ENCODE measurements at regions not wholly inside any gene's neighbourhood (a gene's known extent, or its start where the extent isn't known, plus 50 kb on each side); places are given as distances from the start of the nearest gene placed in this dataset.

DNA sequence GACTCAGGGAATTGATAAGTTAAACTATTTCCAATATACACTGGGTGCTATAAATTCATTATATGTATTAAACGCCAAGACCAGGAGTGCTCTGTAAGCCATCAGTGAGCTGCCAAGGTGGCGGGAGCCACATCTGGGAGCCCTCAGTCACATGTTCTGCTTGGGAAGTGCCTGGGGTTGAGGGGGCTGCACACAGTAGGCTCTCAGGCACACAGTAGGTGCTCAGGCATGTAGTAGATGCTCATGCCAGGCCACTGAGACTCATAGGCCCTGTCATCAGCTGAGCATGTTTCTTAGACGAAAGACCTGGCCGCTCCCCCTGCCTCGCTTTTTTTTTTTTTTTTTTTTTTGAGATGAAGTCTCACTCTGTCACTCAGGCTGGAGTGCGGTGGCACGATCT lies 83.3 kb upstream of the BHLHE23 start:
- H3K36me3 Mint-ChIP-seq = no peaks in the 10 kb centered on the region
- H3K4me1 Mint-ChIP-seq = no peaks in the 10 kb centered on the region
- H3K27ac Mint-ChIP-seq = no peak overlapping the region
- peaks cover 15% of the 10 kb centered on the region for H3K27me3 Mint-ChIP-seq
- no peak for DNase-seq
- H3K4me3 Mint-ChIP-seq = no peak overlapping the region
- H3K9me3 Mint-ChIP-seq = no peaks in the 10 kb centered on the region

- Mint-ChIP-seq H3K9me3 (no peaks in the 10 kb centered on the region), H3K27me3 (peaks cover 11% of the 10 kb centered on the region), H3K4me1 (no peaks in the 10 kb centered on the region), H3K27ac (no peak overlapping the region), H3K36me3 (no peaks in the 10 kb centered on the region), H3K4me3 (no peak overlapping the region)
- DNase-seq = no peak
Measured at GRCh38 chr20:63089051-63089907, 82.5 kb upstream of the BHLHE23 start.

DNA sequence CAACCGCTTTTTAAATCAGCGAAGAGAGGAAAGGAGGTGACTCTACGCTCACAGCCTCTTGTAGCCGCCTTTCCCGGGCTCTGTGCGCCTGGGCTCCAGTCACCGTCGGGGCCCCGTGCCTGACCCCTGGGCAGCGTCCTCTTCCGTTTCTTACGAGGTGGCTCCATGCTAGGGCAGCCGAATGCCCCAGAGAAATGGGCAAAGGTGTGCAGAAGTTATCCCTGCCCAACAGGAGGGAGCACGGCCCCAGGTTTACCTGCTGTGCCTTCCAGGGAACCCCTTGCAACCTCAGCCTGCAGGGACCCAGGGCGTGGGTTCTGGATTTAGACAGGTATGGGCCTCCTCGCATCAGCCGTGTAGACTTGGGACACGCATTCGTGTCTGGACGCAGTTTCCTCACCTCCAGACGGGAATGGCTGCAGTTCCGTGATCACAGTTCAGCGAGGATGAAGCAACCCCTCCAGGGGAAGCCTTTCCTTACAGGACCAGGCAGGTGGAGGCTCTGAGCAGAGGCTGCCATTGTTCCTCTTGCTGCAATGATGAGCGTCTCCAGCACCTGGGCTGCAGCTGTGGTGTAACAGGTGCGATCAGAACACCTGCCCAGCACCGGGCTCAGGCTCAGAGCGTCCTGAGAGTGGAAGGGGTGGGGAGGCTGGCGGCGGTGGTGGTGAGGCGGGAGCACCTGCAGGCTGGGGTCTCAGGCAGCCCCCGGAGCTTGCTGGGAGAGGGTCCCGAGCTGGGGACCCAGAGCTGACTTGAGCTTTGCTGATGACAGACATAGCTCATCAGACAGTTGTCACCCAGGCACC lies 81.3 kb upstream of the BHLHE23 start:
- no peaks in the 10 kb centered on the region for H3K9me3 Mint-ChIP-seq
- DNase-seq = no peak
- no peak overlapping the region for H3K27ac Mint-ChIP-seq
- peaks cover 11% of the 10 kb centered on the region for H3K27me3 Mint-ChIP-seq
- H3K4me1 Mint-ChIP-seq = no peaks in the 10 kb centered on the region
- H3K4me3 Mint-ChIP-seq = no peak overlapping the region
- no peaks in the 10 kb centered on the region for H3K36me3 Mint-ChIP-seq

- H3K4me3 Mint-ChIP-seq = no peak overlapping the region
- H3K4me1 Mint-ChIP-seq = no peaks in the 10 kb centered on the region
- no peaks in the 10 kb centered on the region for H3K36me3 Mint-ChIP-seq
- H3K27me3 Mint-ChIP-seq = peaks cover 15% of the 10 kb centered on the region
- H3K27ac Mint-ChIP-seq = no peak overlapping the region
- no peak for DNase-seq
- H3K9me3 Mint-ChIP-seq = no peaks in the 10 kb centered on the region
Measured at GRCh38 chr20:63087236-63087871, 80.6 kb upstream of the BHLHE23 start.

DNA sequence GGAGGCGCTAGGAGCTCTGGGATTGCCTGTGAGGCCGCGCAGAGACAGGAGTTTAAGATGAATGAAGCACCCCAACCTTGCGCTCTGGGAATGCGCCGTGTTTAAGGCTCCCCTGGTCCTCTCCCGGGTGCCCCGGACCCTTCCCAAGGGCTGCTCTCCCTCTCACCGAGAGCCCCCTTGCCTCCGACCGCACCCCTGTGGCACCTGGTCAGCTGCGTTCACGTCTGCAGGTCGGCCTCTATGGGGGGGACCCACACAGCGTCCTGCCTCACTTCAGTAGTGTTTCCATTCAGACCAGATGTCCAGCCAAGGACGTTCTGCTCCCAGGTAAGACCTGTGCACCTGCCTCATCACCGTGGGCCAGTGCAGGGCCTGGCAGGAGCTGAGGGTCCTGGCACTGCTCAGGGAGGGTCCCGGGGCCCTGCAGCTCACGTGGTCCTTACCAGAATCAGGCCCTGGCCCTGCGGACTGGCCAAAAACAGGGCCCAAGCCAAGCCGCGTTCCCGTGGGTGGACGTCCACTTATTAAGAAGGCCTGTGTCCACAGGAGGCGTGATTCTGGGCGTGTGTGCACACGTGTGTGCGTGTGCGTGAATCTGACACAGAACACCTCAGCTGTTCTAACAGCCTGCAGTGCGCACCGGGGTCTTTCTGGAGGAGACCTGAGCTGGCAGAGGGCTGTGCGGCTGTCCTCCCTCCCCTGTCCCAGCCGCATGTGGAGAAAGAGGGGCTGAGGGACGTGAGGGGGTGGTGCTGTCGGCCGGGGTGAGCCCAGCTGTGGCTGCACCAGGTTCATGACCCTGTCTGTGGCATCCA lies 79.9 kb upstream of the BHLHE23 start:
- Mint-ChIP-seq H3K36me3 (no peaks in the 10 kb centered on the region), H3K4me1 (no peaks in the 10 kb centered on the region), H3K27ac (no peak overlapping the region), H3K27me3 (peaks cover 20% of the 10 kb centered on the region), H3K9me3 (no peaks in the 10 kb centered on the region), H3K4me3 (no peak overlapping the region)
- DNase-seq = no peak

- no peaks in the 10 kb centered on the region for H3K4me1 Mint-ChIP-seq
- H3K27me3 Mint-ChIP-seq = peaks cover 28% of the 10 kb centered on the region
- DNase-seq = no peak
Measured at GRCh38 chr20:63085151-63085861, 78.5 kb upstream of the BHLHE23 start.

GRCh38 chr20:63084563-63084927 lies 77.8 kb upstream of the BHLHE23 start:
- Mint-ChIP-seq H3K36me3 (no peaks in the 10 kb centered on the region), H3K4me1 (no peaks in the 10 kb centered on the region), H3K27ac (no peak overlapping the region), H3K4me3 (no peak overlapping the region), H3K27me3 (peaks cover 31% of the 10 kb centered on the region), H3K9me3 (peaks cover 3% of the 10 kb centered on the region)
- DNase-seq = no peak

More at GRCh38 chr20:63085151-63085861, 78.5 kb upstream of the BHLHE23 start:
- H3K27ac Mint-ChIP-seq = no peak overlapping the region
- H3K36me3 Mint-ChIP-seq = no peaks in the 10 kb centered on the region
- H3K9me3 Mint-ChIP-seq = no peaks in the 10 kb centered on the region
- H3K4me3 Mint-ChIP-seq = no peak overlapping the region

GRCh38 chr20:63083831-63084562 lies 77.2 kb upstream of the BHLHE23 start:
- DNase-seq = no peak
- Mint-ChIP-seq H3K27me3 (peaks cover 31% of the 10 kb centered on the region), H3K27ac (no peak overlapping the region), H3K4me3 (no peak overlapping the region), H3K9me3 (peaks cover 3% of the 10 kb centered on the region), H3K4me1 (no peaks in the 10 kb centered on the region), H3K36me3 (no peaks in the 10 kb centered on the region)

- Mint-ChIP-seq H3K27me3 (peaks cover 31% of the 10 kb centered on the region), H3K4me1 (no peaks in the 10 kb centered on the region), H3K27ac (no peak overlapping the region), H3K4me3 (no peak overlapping the region), H3K9me3 (peaks cover 9% of the 10 kb centered on the region), H3K36me3 (no peaks in the 10 kb centered on the region)
- DNase-seq = no peak
Measured at GRCh38 chr20:63082939-63083735, 76.4 kb upstream of the BHLHE23 start.

GRCh38 chr20:63082308-63082938 lies 75.7 kb upstream of the BHLHE23 start:
- no peak overlapping the region for H3K27ac Mint-ChIP-seq
- peaks cover 13% of the 10 kb centered on the region for H3K9me3 Mint-ChIP-seq
- peaks cover 28% of the 10 kb centered on the region for H3K27me3 Mint-ChIP-seq
- H3K36me3 Mint-ChIP-seq = no peaks in the 10 kb centered on the region
- no peak overlapping the region for H3K4me3 Mint-ChIP-seq
- DNase-seq = peak; percentile 38
- no peaks in the 10 kb centered on the region for H3K4me1 Mint-ChIP-seq

DNA sequence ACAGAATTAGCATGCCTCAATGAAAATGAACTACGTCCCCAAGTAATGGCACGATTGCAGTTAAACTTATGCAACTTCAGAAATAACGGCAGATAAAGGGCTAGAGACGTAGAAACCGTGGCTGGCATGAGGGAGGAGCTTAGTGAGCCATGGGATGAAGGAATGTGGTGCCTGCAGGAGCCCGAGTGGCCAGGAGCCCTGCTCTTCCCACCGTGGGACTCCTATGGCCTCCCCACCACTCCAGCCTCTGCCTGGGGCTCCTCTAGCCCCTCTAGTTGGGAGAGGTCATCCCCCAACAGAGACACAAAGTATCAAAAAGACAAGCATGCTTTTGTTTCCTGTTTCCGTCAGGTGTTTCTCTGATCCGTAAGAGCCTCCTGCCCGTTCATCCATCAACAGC lies 75.1 kb upstream of the BHLHE23 start:
- Mint-ChIP-seq H3K36me3 (no peaks in the 10 kb centered on the region), H3K4me3 (no peak overlapping the region), H3K4me1 (no peaks in the 10 kb centered on the region), H3K27me3 (peaks cover 23% of the 10 kb centered on the region), H3K9me3 (peaks cover 14% of the 10 kb centered on the region), H3K27ac (no peak overlapping the region)
- DNase-seq = no peak

DNA sequence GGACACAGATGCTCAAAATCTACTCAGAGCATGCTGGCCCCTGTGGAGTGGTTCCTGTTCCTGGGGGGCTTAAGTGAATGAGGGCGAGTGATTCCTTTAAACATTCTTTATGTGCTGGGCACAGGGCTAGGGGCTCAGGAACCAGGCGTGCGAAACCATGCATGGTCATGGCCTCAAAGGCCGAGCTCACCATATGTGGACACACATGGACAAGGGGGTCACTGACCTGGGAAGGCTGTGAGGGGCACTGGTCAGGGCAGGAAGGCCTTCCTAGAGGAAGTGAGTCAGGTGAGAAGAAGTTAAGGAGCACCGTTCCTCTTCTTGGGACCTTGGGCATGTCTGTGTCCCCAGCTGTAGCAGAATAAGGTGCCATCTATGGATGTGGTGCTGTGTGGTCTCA lies 74.6 kb upstream of the BHLHE23 start:
- Mint-ChIP-seq H3K9me3 (peaks cover 14% of the 10 kb centered on the region), H3K27me3 (peaks cover 23% of the 10 kb centered on the region), H3K4me1 (no peaks in the 10 kb centered on the region), H3K36me3 (no peaks in the 10 kb centered on the region), H3K4me3 (no peak overlapping the region), H3K27ac (no peak overlapping the region)
- no peak for DNase-seq

DNA sequence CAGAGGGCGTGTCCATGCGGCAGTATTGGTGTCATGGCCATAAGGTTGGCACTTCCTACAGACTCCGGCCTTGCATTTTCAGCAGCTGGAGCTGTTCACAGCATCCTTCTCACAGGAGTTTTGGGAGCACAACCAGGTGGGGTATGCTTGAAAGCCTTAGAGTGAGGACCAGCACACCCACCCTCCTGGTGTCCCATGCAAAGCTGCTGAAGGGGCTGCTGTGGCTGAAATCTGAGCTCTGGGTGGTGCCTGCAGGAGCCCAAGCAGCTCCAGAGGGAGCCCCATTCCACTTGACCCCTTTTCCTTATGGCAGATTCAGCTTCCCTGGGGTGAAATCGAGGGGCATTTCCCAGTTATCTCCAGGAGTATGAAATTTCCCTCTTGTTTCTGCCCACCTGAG lies 74.0 kb upstream of the BHLHE23 start:
- Mint-ChIP-seq H3K27ac (no peak overlapping the region), H3K27me3 (peaks cover 23% of the 10 kb centered on the region), H3K9me3 (peaks cover 14% of the 10 kb centered on the region), H3K4me1 (no peaks in the 10 kb centered on the region), H3K36me3 (no peaks in the 10 kb centered on the region), H3K4me3 (no peak overlapping the region)
- DNase-seq = no peak
